ENCODE measurements at regions not wholly inside any gene's neighbourhood (a gene's known extent, or its start where the extent isn't known, plus 50 kb on each side); places are given as distances from the start of the nearest gene placed in this dataset.

GRCh38 chr6:101113468-101114260 lies 232.5 kb upstream of the ASCC3 start:
- TF ChIP-seq POLR2A (IDR thresholded peaks at IDR 0.05; ENCODE audit: low read depth) (no peak), EP300 (IDR thresholded peaks at IDR 0.05) (no peak), CTCF (IDR thresholded peaks at IDR 0.05) (no peak)
